ENCODE measurements at regions not wholly inside any gene's neighbourhood (a gene's known extent, or its start where the extent isn't known, plus 50 kb on each side); places are given as distances from the start of the nearest gene placed in this dataset.

GRCh38 chr2:120452131-120452530, 106.2 kb downstream of the INHBB start:
- Histone ChIP-seq H3K36me3 (ENCODE audit: control insufficient read depth in 2 of 4, insufficient read depth in 4 of 4, low read length in 3 of 4) (no peaks in the 10 kb centered on the region), H2BK20ac (ENCODE audit: low read length) (no peak overlapping the region), H4K20me1 (replicated peaks in 1 of 2; ENCODE audit: control insufficient read depth in 1 of 2, insufficient read depth in 2 of 2, low read length in 2 of 2) (peaks cover 0 to 2% of the 10 kb centered on the region in 2 experiments), H2BK5ac (ENCODE audit: low read depth, low read length) (no peak overlapping the region), H4K5ac (ENCODE audit: insufficient read length, low read depth, low read length) (no peak overlapping the region), H3K23me2 (ENCODE audit: low read depth, low read length) (no peaks in the 10 kb centered on the region), H2AFZ (ENCODE audit: low read length) (no peak overlapping the region), H2BK120ac (replicated peaks; ENCODE audit: low read depth, low read length) (no peak overlapping the region), H3K79me2 (ENCODE audit: control insufficient read depth in 1 of 2, insufficient read depth in 2 of 2, low read length in 2 of 2) (no peaks in the 10 kb centered on the region), H3K9me3 (ENCODE audit: insufficient read depth in 2 of 2, low read depth in 1 of 2, low read length in 1 of 2) (no peaks in the 10 kb centered on the region), H3K9ac (replicated peaks in 1 of 4; ENCODE audit: extremely low read depth in 1 of 4, low read depth in 3 of 4, low read length in 3 of 4) (no peak overlapping the region), H3K14ac (ENCODE audit: insufficient read length) (no peak overlapping the region), H3K79me1 (ENCODE audit: low read depth, low read length) (no peaks in the 10 kb centered on the region; the same call in 1 of the 2 replicates), H3K27ac (ENCODE audit: low read depth, low read length) (no peak overlapping the region), H3K4me2 (ENCODE audit: insufficient read depth in 1 of 2, low read depth in 2 of 2, low read length in 2 of 2) (no peak overlapping the region), H4K8ac (ENCODE audit: extremely low read depth, insufficient read depth, low read length) (no peak overlapping the region), H2BK12ac (ENCODE audit: low read depth, low read length) (no peak overlapping the region), H3K4ac (replicated peaks; ENCODE audit: insufficient read length, low read depth, low read length) (no peak overlapping the region), H2AK5ac (ENCODE audit: low read depth, low read length) (no peak overlapping the region), H3K23ac (ENCODE audit: insufficient read length) (no peak overlapping the region), H3K18ac (ENCODE audit: extremely low read depth, low read length) (no peak overlapping the region), H3K4me3 (ENCODE audit: extremely low read depth in 1 of 4, insufficient read depth in 2 of 4, low read depth in 3 of 4, low read length in 4 of 4) (no peak overlapping the region), H2BK15ac (ENCODE audit: low read length) (no peak overlapping the region), H3K56ac (replicated peaks; ENCODE audit: insufficient read length, low read depth, low read length) (no peak overlapping the region), H3K27me3 (replicated peaks in 1 of 4; ENCODE audit: control insufficient read depth in 3 of 4, extremely low read depth in 1 of 4, insufficient read depth in 3 of 4, low read length in 3 of 4) (peaks cover 0 to 19% (median 9%) of the 10 kb centered on the region in 4 experiments; a peak in 3 of 7 replicates), H3K4me1 (replicated peaks in 1 of 4; ENCODE audit: control insufficient read depth in 3 of 4, insufficient read depth in 4 of 4, low read length in 3 of 4) (peaks cover 0 to 2% (median 0%) of the 10 kb centered on the region in 4 experiments; a peak in 2 of 7 replicates), H4K91ac (replicated peaks; ENCODE audit: insufficient read length, low read length) (no peak overlapping the region)
- FAIRE-seq = no peak
- TF ChIP-seq HDAC2 (IDR thresholded peaks at IDR 0.05; ENCODE audit: borderline replicate concordance in 1 of 2, low read depth in 2 of 2, low read length in 2 of 2) = no peak
- 78% methylated on average over 7 of the region's 7 CpGs; no CpG with 5 or more reads in 1 of the 2 experiments for WGBS, 2 experiments (ENCODE audit: extremely low coverage in 1 of 2, insufficient coverage in 1 of 2, insufficient read length in 1 of 2, insufficient replicate concordance in 2 of 2, low coverage in 1 of 2, low lambda C conversion rate in 2 of 2, missing lambda C conversion rate in 1 of 2)
- CTCF ChIA-PET (ENCODE audit: partially characterized antibody) = interaction anchor here (1.2 to 2.8 kb wide), 4 partner anchors 15 to 228 kb away, joined by 4 to 10 read pairs (median 6); no protein-coding TSS in a partner anchor
- POLR2A ChIA-PET (ENCODE audit: partially characterized antibody) = interaction anchor here (2.6 kb wide), 1 partner anchor 8 kb away, joined by 9 read pairs; no protein-coding TSS in a partner anchor
- no peak for DNase-seq (ENCODE audit: low read depth in 1 of 2, low spot score in 2 of 2)
